ENCODE measurements at regions not wholly inside any gene's neighbourhood (a gene's known extent, or its start where the extent isn't known, plus 50 kb on each side); places are given as distances from the start of the nearest gene placed in this dataset.

GRCh38 chr5:124906339-124907097 lies 160.1 kb upstream of the ZNF608 start:
- no peak for TF ChIP-seq CTCF (IDR thresholded peaks at IDR 0.05)
- no peak for TF ChIP-seq POLR2A (IDR thresholded peaks at IDR 0.05)

All from lower leg skin (tissue), 3 donors.